ENCODE measurements at regions not wholly inside any gene's neighbourhood (a gene's known extent, or its start where the extent isn't known, plus 50 kb on each side); places are given as distances from the start of the nearest gene placed in this dataset.

DNA sequence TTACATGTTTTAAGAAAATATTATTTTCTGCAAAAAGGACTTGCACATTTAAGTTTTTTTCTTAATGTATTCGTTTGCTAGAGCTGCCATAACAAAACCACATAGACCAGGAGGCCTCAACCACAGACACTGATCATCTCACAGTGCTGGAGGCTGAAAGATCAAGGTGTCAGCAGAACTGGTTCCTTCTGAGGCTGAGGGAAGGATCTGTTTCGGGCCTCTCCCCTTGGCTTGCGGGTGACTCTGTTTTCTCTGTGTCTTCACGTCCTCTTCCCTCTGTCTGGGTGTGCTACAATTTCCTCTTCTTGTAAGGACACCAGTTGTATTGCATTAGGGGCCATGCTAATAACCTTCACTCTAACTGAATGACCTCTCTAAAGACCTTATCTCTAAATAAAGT is 364.2 kb downstream of the IRS2 start (continued):
- TF ChIP-seq JUND (IDR thresholded peaks at IDR 0.05; ENCODE audit: low read depth, low read length) (no peak), CHD4 (IDR thresholded peaks at IDR 0.05) (no peak), ESRRA (IDR thresholded peaks at IDR 0.05; ENCODE audit: low read length) (no peak)
- TF ChIP-seq, protein P1, sequence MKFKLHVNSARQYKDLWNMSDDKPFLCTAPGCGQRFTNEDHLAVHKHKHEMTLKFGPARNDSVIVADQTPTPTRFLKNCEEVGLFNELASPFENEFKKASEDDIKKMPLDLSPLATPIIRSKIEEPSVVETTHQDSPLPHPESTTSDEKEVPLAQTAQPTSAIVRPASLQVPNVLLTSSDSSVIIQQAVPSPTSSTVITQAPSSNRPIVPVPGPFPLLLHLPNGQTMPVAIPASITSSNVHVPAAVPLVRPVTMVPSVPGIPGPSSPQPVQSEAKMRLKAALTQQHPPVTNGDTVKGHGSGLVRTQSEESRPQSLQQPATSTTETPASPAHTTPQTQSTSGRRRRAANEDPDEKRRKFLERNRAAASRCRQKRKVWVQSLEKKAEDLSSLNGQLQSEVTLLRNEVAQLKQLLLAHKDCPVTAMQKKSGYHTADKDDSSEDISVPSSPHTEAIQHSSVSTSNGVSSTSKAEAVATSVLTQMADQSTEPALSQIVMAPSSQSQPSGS (IDR thresholded peaks at IDR 0.05; ENCODE audit: low read length) = no peak

DNA sequence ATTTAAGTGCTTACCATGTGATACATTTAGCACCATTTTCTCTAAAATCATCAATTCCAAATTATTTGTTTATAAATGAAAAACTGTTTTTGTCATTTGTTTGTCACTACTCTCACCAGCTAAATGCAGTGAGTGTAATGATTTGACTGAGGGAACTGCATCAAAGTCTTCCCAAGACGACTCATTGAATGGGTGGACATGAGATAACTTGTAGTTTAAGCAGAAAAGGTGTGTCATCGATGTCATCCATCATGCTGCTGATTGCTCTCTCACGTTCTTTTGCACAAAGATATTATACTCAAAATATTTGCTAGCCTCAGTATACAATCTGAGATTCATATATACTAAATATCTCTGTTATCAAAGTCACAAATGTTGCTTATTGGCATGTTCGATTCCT is 366.5 kb downstream of the IRS2 start:
- H3K4me1 ChIP-seq (ENCODE audit: control insufficient read depth, insufficient read depth, low read length) = no peaks in the 10 kb centered on the region
- ChIA-PET CTCF (no interaction called here), SMC1A (ENCODE audit: uncharacterized antibody, unreplicated experiment) (no interaction called here), POLR2A (no interaction called here), RAD21 (ENCODE audit: unreplicated experiment) (no interaction called here)
- no peak for ATAC-seq
- H3K4me3 ChIP-seq = no peak overlapping the region
- H2AFZ ChIP-seq (ENCODE audit: control insufficient read depth, low read depth, low read length) = no peak overlapping the region
- no peaks in the 10 kb centered on the region for H3K36me3 ChIP-seq (ENCODE audit: control insufficient read depth in 2 of 2, insufficient read depth in 2 of 2, low read length in 1 of 2)
- no peaks in the 10 kb centered on the region for H4K20me1 ChIP-seq (ENCODE audit: control insufficient read depth, insufficient read depth)
- no peaks in the 10 kb centered on the region for H3K79me2 ChIP-seq (ENCODE audit: control insufficient read depth, insufficient read depth, low read length)
- no TSS peak for BruUV-seq (replicated peaks)
- in situ Hi-C loops (cut with MboI) = no loop called here
- H3K27me3 ChIP-seq (replicated peaks in 1 of 2; ENCODE audit: control insufficient read depth in 2 of 2, insufficient read depth in 2 of 2, low read length in 1 of 2) = no peaks in the 10 kb centered on the region
- DNase-seq (ENCODE audit: low read depth, low spot score) = no peak
- H3K9me3 ChIP-seq (replicated peaks; ENCODE audit: control insufficient read depth, insufficient read depth, low read length) = no peaks in the 10 kb centered on the region
- no peak overlapping the region for H3K27ac ChIP-seq (ENCODE audit: control insufficient read depth, insufficient read depth)
- H3K4me2 ChIP-seq (ENCODE audit: control insufficient read depth, insufficient read depth) = no peak overlapping the region
- no peak for TF ChIP-seq TCF7 (IDR thresholded peaks at IDR 0.05; ENCODE audit: borderline replicate concordance)
- TF ChIP-seq, protein P2, sequence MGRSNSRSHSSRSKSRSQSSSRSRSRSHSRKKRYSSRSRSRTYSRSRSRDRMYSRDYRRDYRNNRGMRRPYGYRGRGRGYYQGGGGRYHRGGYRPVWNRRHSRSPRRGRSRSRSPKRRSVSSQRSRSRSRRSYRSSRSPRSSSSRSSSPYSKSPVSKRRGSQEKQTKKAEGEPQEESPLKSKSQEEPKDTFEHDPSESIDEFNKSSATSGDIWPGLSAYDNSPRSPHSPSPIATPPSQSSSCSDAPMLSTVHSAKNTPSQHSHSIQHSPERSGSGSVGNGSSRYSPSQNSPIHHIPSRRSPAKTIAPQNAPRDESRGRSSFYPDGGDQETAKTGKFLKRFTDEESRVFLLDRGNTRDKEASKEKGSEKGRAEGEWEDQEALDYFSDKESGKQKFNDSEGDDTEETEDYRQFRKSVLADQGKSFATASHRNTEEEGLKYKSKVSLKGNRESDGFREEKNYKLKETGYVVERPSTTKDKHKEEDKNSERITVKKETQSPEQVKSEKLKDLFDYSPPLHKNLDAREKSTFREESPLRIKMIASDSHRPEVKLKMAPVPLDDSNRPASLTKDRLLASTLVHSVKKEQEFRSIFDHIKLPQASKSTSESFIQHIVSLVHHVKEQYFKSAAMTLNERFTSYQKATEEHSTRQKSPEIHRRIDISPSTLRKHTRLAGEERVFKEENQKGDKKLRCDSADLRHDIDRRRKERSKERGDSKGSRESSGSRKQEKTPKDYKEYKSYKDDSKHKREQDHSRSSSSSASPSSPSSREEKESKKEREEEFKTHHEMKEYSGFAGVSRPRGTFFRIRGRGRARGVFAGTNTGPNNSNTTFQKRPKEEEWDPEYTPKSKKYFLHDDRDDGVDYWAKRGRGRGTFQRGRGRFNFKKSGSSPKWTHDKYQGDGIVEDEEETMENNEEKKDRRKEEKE (IDR thresholded peaks at IDR 0.05) = no peak
- TF ChIP-seq YY1 (IDR thresholded peaks at IDR 0.05; ENCODE audit: low read depth, low read length) = no peak
- no peak for TF ChIP-seq ZNF622 (IDR thresholded peaks at IDR 0.05)
- no peak for TF ChIP-seq YBX1 (IDR thresholded peaks at IDR 0.05)
- TF ChIP-seq FOS (IDR thresholded peaks at IDR 0.05; ENCODE audit: borderline replicate concordance, extremely low read depth, insufficient read length) = no peak
- no peak for TF ChIP-seq CREB1 (IDR thresholded peaks at IDR 0.05; ENCODE audit: low read depth)
- TF ChIP-seq POLR2AphosphoS5 (IDR thresholded peaks at IDR 0.05; ENCODE audit: low read length) = no peak
- TF ChIP-seq IKZF2 (IDR thresholded peaks at IDR 0.05) = no peak
- TF ChIP-seq SUZ12 (IDR thresholded peaks at IDR 0.05; ENCODE audit: unreplicated experiment) = no peak
- no peak for FAIRE-seq
- intact Hi-C loops (cut with micrococcal nuclease; ENCODE audit: unreplicated experiment) = loop anchor here (10.0 kb wide), 1 partner anchor 275 kb away; no protein-coding TSS in a partner anchor
- 11% methylated on average over 4 of the region's 4 CpGs for WGBS (ENCODE audit: insufficient coverage, insufficient replicate concordance, low lambda C conversion rate, missing lambda C conversion rate)
- no peak overlapping the region for H3K9ac ChIP-seq (ENCODE audit: control insufficient read depth, insufficient read depth, low read length)

Measured in GM12878 (cell line).